Endothelial cell of umbilical vein (primary cell): ENCODE measurements at regions not wholly inside any gene's neighbourhood (a gene's known extent, or its start where the extent isn't known, plus 50 kb on each side); places are given as distances from the start of the nearest gene placed in this dataset.

Experiments used
- BruUV-seq: library from RNA; stranded (reverse); fragments of 400-500 nt; replicated peaks from 2 replicates; lab custom pipeline; 2021; lab: Mats Ljungman, UMichigan
- CTCF ChIA-PET: fragments of 300-600, 350-600 bp; sonication (Branson Sonifier 250); formaldehyde crosslinking; loops from one replicate; lab custom pipeline; 2021; ENCODE audit warnings: antibody characterized with exemption, inconsistent platforms; lab: Charles Lee
- POLR2A ChIA-PET: fragments of 300-600, 350-600 bp; sonication (Branson Sonifier 250); formaldehyde crosslinking; loops from one replicate; lab custom pipeline; 2021; ENCODE audit warnings: antibody characterized with exemption, inconsistent platforms; lab: Charles Lee
- DNase-seq: peaks from one replicate; pipeline ENCODE4 v3.0.0-alpha.2; 2011; ENCODE audit warnings: low read depth, low spot score
- FAIRE-seq: peaks from 2 replicates; lab custom pipeline; 2011; peaks lifted over from hg19 to GRCh38; lab: Jason Lieb, UNC
- H2AFZ ChIP-seq: 2 replicates; pipeline ENCODE4 v1.6.0; 2012; ENCODE audit warnings: low read depth, low read length, control low read depth, inconsistent platforms
- H3K27ac ChIP-seq: 2 replicates; pipeline ENCODE4 v1.5.1; 2011; ENCODE audit warnings: low read depth, mild to moderate bottlenecking, control low read depth, low read length, moderate library complexity; ENCODE audit not compliant: insufficient read depth
- H3K27me3 ChIP-seq, 2 experiments: 2 replicates each; pipeline versions ENCODE4 v1.6.0 to v1.6.1; 2011; ENCODE audit warnings: low read length in 2 of 2, mixed read lengths in 1 of 2; ENCODE audit not compliant: control insufficient read depth in 2 of 2, insufficient read depth in 2 of 2
- H3K36me3 ChIP-seq, 2 experiments: 2 replicates in 1 of 2; 3 replicates in 1 of 2; pipeline ENCODE4 v1.5.1; 2011; ENCODE audit warnings: low read length in 2 of 2, mild to moderate bottlenecking in 1 of 2, moderate library complexity in 1 of 2; ENCODE audit not compliant: control insufficient read depth in 2 of 2, insufficient read depth in 2 of 2; ENCODE audit errors: extremely low read depth in 1 of 2
- H3K4me1 ChIP-seq: 3 replicates; pipeline ENCODE4 v1.5.1; 2011; ENCODE audit warnings: mild to moderate bottlenecking, low read length; ENCODE audit not compliant: control insufficient read depth, insufficient read depth; ENCODE audit errors: extremely low read depth
- H3K4me2 ChIP-seq: 2 replicates; pipeline ENCODE4 v1.6.1; 2011; ENCODE audit warnings: low read length, control low read depth, mixed read lengths; ENCODE audit not compliant: insufficient read depth
- H3K4me3 ChIP-seq, 3 experiments: fragments of 200-600 bp in 1 of 3; sonication (generic), shearing (Covaris generic) in 1 of 3; replicated peaks in 1 of 3; 2 replicates each; pipeline ENCODE4 v1.5.1; 2011 to 2016; ENCODE audit warnings: control low read depth in 3 of 3, low read length in 3 of 3, mild to moderate bottlenecking in 2 of 3, inconsistent platforms in 1 of 3, low read depth in 1 of 3, moderate library complexity in 1 of 3; ENCODE audit not compliant: insufficient read depth in 1 of 3
- H3K79me2 ChIP-seq: 2 replicates; pipeline ENCODE4 v1.6.0; 2012; ENCODE audit warnings: low read length, inconsistent platforms; ENCODE audit not compliant: control insufficient read depth, insufficient read depth
- H3K9ac ChIP-seq: replicated peaks from 2 replicates; pipeline ENCODE3; 2011; ENCODE audit warnings: low read length, control low read depth; ENCODE audit not compliant: insufficient read depth; ENCODE audit errors: extremely low read depth
- H3K9me1 ChIP-seq: replicated peaks from 3 replicates; pipeline ENCODE4 v1.6.0; 2011; ENCODE audit warnings: mild to moderate bottlenecking, low read length; ENCODE audit not compliant: control insufficient read depth, insufficient read depth; ENCODE audit errors: extremely low read depth
- H3K9me3 ChIP-seq: replicated peaks from 2 replicates; pipeline ENCODE4 v1.5.1; 2012; ENCODE audit warnings: low read length, inconsistent platforms; ENCODE audit not compliant: control insufficient read depth, insufficient read depth
- H4K20me1 ChIP-seq: replicated peaks from 2 replicates; pipeline ENCODE3; 2011; ENCODE audit warnings: mild to moderate bottlenecking, low read length; ENCODE audit not compliant: control insufficient read depth, insufficient read depth; ENCODE audit errors: extremely low read depth
- EZH2 ChIP-seq: IDR thresholded peaks from 2 replicates; pipeline ENCODE4 v1.6.1; 2012; ENCODE audit warnings: borderline replicate concordance, low read depth, mild to moderate bottlenecking, moderate library complexity, low read length, inconsistent platforms; ENCODE audit not compliant: severe bottlenecking
- FOS ChIP-seq: IDR thresholded peaks from 2 replicates; pipeline ENCODE4 v1.6.1; 2011; ENCODE audit warnings: mild to moderate bottlenecking, low read length, moderate library complexity, borderline replicate concordance; ENCODE audit not compliant: insufficient read depth
- GATA2 ChIP-seq: IDR thresholded peaks from 2 replicates; pipeline ENCODE4 v1.7.0; 2011; ENCODE audit warnings: low read depth, mild to moderate bottlenecking, moderate library complexity, mixed read lengths, low read length; ENCODE audit not compliant: insufficient read length, insufficient read depth
- JUN ChIP-seq: IDR thresholded peaks from 2 replicates; pipeline ENCODE4 v1.6.1; 2011; ENCODE audit warnings: borderline replicate concordance, low read depth; ENCODE audit not compliant: insufficient read length, insufficient read depth
- MAX ChIP-seq: IDR thresholded peaks from 2 replicates; pipeline ENCODE4 v1.6.1; 2011; ENCODE audit not compliant: insufficient read depth, insufficient read length
- MYC ChIP-seq: IDR thresholded peaks from one replicate; pipeline ENCODE4 v1.6.1; 2011; ENCODE audit warnings: mild to moderate bottlenecking, low read depth, low read length
- POLR2A ChIP-seq: IDR thresholded peaks from 2 replicates; pipeline ENCODE4 v1.6.1; 2012; ENCODE audit warnings: low read depth, mild to moderate bottlenecking, control low read depth, low read length
- POLR2AphosphoS5 ChIP-seq: IDR thresholded peaks from 2 replicates; pipeline ENCODE4 v1.6.1; 2012; ENCODE audit warnings: low read depth, mild to moderate bottlenecking, control low read depth, low read length, moderate library complexity; ENCODE audit not compliant: insufficient read depth
- dilution Hi-C: fragments of 300-500 bp; cut with MboI; formaldehyde crosslinking; loops from one replicate; pipeline ENCODE4 v1.15.0; 2019; ENCODE audit warnings: low sequenced_read_pairs; ENCODE audit not compliant: extremely low pct_ligation_motif_present
- intact Hi-C: fragments of 100-400 bp; cut with micrococcal nuclease; formaldehyde crosslinking; loops from one replicate; pipeline ENCODE4 v1.10.0; 2022
- TF ChIP-seq, protein P1 (sequence below), 2 donors: IDR thresholded peaks; 1 replicate in 1 of 2; 2 replicates in 1 of 2; pipeline ENCODE4 v1.5.1; 2011; ENCODE audit warnings: low read length in 2 of 2, mild to moderate bottlenecking in 2 of 2, moderate library complexity in 2 of 2, control low read depth in 1 of 2, inconsistent platforms in 1 of 2, low read depth in 1 of 2; ENCODE audit not compliant: insufficient read depth in 1 of 2; ENCODE audit errors: extremely low read depth in 1 of 2

GRCh38 chr4:82235346-82235745 is 138.4 kb downstream of the HNRNPD start:
- intact Hi-C loops (no loop called here), dilution Hi-C loops (no loop called here)
- Histone ChIP-seq H3K4me3 (no peak overlapping the region), H3K27ac (no peak overlapping the region), H2AFZ (no peak overlapping the region), H3K9ac (no peak overlapping the region), H4K20me1 (no peaks in the 10 kb centered on the region), H3K9me3 (no peaks in the 10 kb centered on the region), H3K79me2 (no peaks in the 10 kb centered on the region), H3K4me1 (no peaks in the 10 kb centered on the region), H3K4me2 (no peak overlapping the region), H3K36me3 (no peaks in the 10 kb centered on the region), H3K27me3 (no peaks in the 10 kb centered on the region), H3K9me1 (no peaks in the 10 kb centered on the region)
- DNase-seq, result no peak
- no TSS peak for BruUV-seq
- POLR2A ChIA-PET, result no interaction called here
- TF ChIP-seq POLR2AphosphoS5 (no peak), GATA2 (no peak), MAX (no peak), EZH2 (no peak), JUN (no peak), POLR2A (no peak), MYC (no peak), FOS (no peak)
- TF ChIP-seq, protein P1, sequence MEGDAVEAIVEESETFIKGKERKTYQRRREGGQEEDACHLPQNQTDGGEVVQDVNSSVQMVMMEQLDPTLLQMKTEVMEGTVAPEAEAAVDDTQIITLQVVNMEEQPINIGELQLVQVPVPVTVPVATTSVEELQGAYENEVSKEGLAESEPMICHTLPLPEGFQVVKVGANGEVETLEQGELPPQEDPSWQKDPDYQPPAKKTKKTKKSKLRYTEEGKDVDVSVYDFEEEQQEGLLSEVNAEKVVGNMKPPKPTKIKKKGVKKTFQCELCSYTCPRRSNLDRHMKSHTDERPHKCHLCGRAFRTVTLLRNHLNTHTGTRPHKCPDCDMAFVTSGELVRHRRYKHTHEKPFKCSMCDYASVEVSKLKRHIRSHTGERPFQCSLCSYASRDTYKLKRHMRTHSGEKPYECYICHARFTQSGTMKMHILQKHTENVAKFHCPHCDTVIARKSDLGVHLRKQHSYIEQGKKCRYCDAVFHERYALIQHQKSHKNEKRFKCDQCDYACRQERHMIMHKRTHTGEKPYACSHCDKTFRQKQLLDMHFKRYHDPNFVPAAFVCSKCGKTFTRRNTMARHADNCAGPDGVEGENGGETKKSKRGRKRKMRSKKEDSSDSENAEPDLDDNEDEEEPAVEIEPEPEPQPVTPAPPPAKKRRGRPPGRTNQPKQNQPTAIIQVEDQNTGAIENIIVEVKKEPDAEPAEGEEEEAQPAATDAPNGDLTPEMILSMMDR (IDR thresholded peaks at IDR 0.05; ENCODE audit: extremely low read depth in 1 of 2, insufficient read depth in 1 of 2, low read depth in 1 of 2, low read length in 2 of 2), result no peak
- FAIRE-seq, result no peak
- CTCF ChIA-PET, result no interaction called here
